Natural killer cell (primary cell): ENCODE measurements at regions not wholly inside any gene's neighbourhood (a gene's known extent, or its start where the extent isn't known, plus 50 kb on each side); places are given as distances from the start of the nearest gene placed in this dataset.
"Not testable (repeated sequence)": the region's sequence is repeated elsewhere in the genome, so short reads cannot be mapped to it uniquely, and the experiment has no call there.

Source experiments
- ATAC-seq, 3 donors: fragments of 150-1000 bp in 2 of 3; fragments of 200-7000 bp in 1 of 3; cut with Tn5 transposase; 1 replicate in 1 of 3; 2 replicates in 2 of 3; pipeline ENCODE4 v1.10.0; 2021; ENCODE audit warnings: mild to moderate bottlenecking in 2 of 3, moderate library complexity in 2 of 3
- DNase-seq, 2 donors: peaks; one replicate each; pipeline versions ENCODE4 v3.0.0 to v3.0.0-alpha.2; 2013 to 2021; ENCODE audit warnings: mixed read lengths in 1 of 2
- H3K27ac ChIP-seq: one replicate; pipeline ENCODE4 v1.5.1; 2013; ENCODE audit warnings: mild to moderate bottlenecking, low read length
- H3K27me3 ChIP-seq: one replicate; pipeline ENCODE4 v1.6.1; 2013; ENCODE audit warnings: low read length; ENCODE audit not compliant: control insufficient read depth, insufficient read depth
- H3K36me3 ChIP-seq: one replicate; pipeline ENCODE4 v1.6.1; 2013; ENCODE audit warnings: low read length; ENCODE audit not compliant: control insufficient read depth, insufficient read depth
- H3K4me1 ChIP-seq: one replicate; pipeline ENCODE4 v1.6.1; 2013; ENCODE audit warnings: low read length; ENCODE audit not compliant: control insufficient read depth, insufficient read depth
- H3K4me3 ChIP-seq: one replicate; pipeline ENCODE4 v1.5.1; 2013; ENCODE audit warnings: low read length
- H3K9me3 ChIP-seq: one replicate; pipeline ENCODE4 v1.6.1; 2013; ENCODE audit warnings: low read length; ENCODE audit not compliant: control insufficient read depth, insufficient read depth
- H3K27ac Mint-ChIP-seq, 2 donors: one replicate each; pipeline ENCODE4 v1.8.0; 2022; ENCODE audit warnings: mild to moderate bottlenecking in 2 of 2, mixed read lengths in 2 of 2, moderate library complexity in 1 of 2
- H3K27me3 Mint-ChIP-seq, 2 donors: one replicate each; pipeline ENCODE4 v1.8.0; 2022; ENCODE audit warnings: low read depth in 2 of 2, mixed read lengths in 2 of 2
- H3K36me3 Mint-ChIP-seq: one replicate; pipeline ENCODE4 v1.8.0; 2022; ENCODE audit warnings: mixed read lengths
- H3K4me1 Mint-ChIP-seq, 2 donors: one replicate each; pipeline ENCODE4 v1.8.0; 2022; ENCODE audit warnings: mixed read lengths in 2 of 2
- H3K4me3 Mint-ChIP-seq: one replicate; pipeline ENCODE4 v1.8.0; 2022; ENCODE audit warnings: mild to moderate bottlenecking, moderate library complexity, mixed read lengths
- H3K9me3 Mint-ChIP-seq, 2 donors: one replicate each; pipeline ENCODE4 v1.8.0; 2022; ENCODE audit warnings: mixed read lengths in 2 of 2
- CTCF ChIP-seq: fragments of 200-600 bp; IDR thresholded peaks from one replicate; pipeline ENCODE4 v1.8.0; 2022; ENCODE audit warnings: antibody characterized with exemption
- WGBS: methylation state at CpG from one replicate; pipeline ENCODE4 v1.1.7; 2013; ENCODE audit warnings: missing lambda C conversion rate; ENCODE audit not compliant: insufficient coverage; 5-methylcytosine and 5-hydroxymethylcytosine counted together
- intact Hi-C: fragments of 100-400 bp; cut with micrococcal nuclease; formaldehyde crosslinking; loops from one replicate; pipeline ENCODE4 v1.14.2; 2022

- intact Hi-C loops, H3K36me3 Mint-ChIP-seq, H3K9me3 ChIP-seq, H3K27me3 Mint-ChIP-seq, H3K27ac Mint-ChIP-seq, H3K36me3 ChIP-seq, H3K9me3 Mint-ChIP-seq, H3K27ac ChIP-seq, H3K4me3 Mint-ChIP-seq, DNase-seq, H3K4me3 ChIP-seq, H3K4me1 ChIP-seq, H3K4me1 Mint-ChIP-seq, H3K27me3 ChIP-seq: not testable (repeated sequence)
- peak in 1 of 3 donors; percentile 55 for ATAC-seq
- WGBS = 42% methylated on average over 1 of the region's 6 CpGs
These were observed 61.6 kb upstream of the IKBKE start for GRCh38 chr1:206408371-206409288.

DNA sequence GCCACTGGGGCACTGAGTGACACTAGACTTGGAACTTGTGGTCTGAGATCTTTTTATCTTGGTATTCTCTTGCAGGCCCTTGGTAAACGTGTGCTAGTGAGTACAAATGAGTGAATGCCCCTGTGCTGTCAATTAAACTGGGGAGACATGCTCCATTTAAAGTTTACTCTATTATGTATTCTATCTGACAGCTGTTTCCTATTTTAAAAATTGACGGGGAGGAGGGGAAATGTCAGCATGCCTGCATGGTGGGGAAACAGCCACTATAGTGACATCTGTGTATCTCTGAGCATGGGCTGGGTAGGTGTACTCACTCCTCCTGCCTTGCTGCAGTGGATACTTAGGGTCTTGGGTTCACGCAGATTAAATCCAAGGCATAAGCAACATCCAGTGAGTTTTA lies 59.0 kb upstream of the IKBKE start:
- Mint-ChIP-seq H3K9me3 (no peaks in the 10 kb centered on the region), H3K27ac (no peak overlapping the region), H3K4me3 (no peak overlapping the region), H3K36me3 (no peaks in the 10 kb centered on the region), H3K4me1 (no peaks in the 10 kb centered on the region), H3K27me3 (no peaks in the 10 kb centered on the region)
- DNase-seq = no peak
- ATAC-seq = no peak
- Histone ChIP-seq H3K9me3 (no peaks in the 10 kb centered on the region), H3K4me1 (no peaks in the 10 kb centered on the region), H3K36me3 (no peaks in the 10 kb centered on the region), H3K27me3 (no peaks in the 10 kb centered on the region), H3K27ac (no peak overlapping the region), H3K4me3 (no peak overlapping the region)
- intact Hi-C loops = no loop called here
- no peak for TF ChIP-seq CTCF
- WGBS = 63% methylated on average over 2 of the region's 3 CpGs

GRCh38 chr1:206415942-206416341 lies 54.3 kb upstream of the IKBKE start:
- Histone ChIP-seq H3K4me3 (no peak overlapping the region), H3K4me1 (no peaks in the 10 kb centered on the region), H3K36me3 (peaks cover 9% of the 10 kb centered on the region), H3K27me3 (no peaks in the 10 kb centered on the region), H3K27ac (no peak overlapping the region), H3K9me3 (no peaks in the 10 kb centered on the region)
- no peak for DNase-seq
- WGBS = 87% methylated on average over 2 of the region's 6 CpGs
- Mint-ChIP-seq H3K36me3 (no peaks in the 10 kb centered on the region), H3K4me1 (no peaks in the 10 kb centered on the region), H3K4me3 (no peak overlapping the region), H3K9me3 (no peaks in the 10 kb centered on the region), H3K27ac (no peak overlapping the region), H3K27me3 (no peaks in the 10 kb centered on the region)
- ATAC-seq = no peak
- no peak for TF ChIP-seq CTCF
- intact Hi-C loops = no loop called here

DNA sequence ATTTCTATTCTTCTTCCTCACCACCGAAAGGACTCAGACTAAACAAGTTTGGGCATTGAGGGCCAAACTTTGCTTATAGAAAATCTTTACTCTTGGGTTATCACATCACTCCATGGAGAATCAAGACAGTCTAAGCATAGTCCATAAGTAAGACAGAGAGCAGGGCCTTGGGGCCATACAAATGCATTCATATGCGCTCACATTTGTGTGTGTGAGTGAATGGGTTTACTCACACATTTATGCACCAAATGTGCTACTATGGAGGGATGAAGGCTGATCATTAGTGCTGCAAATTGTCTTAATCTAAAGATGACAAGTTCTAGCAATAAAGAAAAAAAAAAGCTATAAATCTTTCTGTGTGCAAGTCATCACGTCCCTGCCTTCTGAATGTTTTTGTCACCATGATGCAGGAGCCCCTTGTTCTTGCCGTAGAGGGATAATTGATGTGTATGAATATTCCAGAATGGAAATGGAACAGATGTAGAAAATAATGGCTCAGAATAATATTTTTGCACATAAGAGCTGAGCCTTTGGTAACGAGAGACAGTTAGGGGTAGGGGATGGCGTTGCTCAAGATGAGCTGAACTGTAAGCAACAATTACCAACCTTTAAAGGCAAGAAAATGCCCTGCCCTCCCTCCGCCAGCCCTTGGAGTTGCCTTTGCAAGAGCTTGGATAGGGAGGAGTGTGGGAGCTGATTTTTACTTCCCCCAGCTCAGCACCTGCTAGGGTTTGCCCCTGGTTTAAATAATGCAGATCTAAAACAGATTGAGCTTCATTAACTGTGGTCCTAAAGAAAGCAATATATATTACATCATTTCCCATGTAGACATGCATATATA lies 52.3 kb upstream of the IKBKE start:
- H3K36me3 ChIP-seq = peaks cover 16% of the 10 kb centered on the region
- no peaks in the 10 kb centered on the region for H3K36me3 Mint-ChIP-seq
- no peaks in the 10 kb centered on the region for H3K9me3 Mint-ChIP-seq
- no peak for ATAC-seq
- no peak for DNase-seq
- no peaks in the 10 kb centered on the region for H3K9me3 ChIP-seq
- intact Hi-C loops = no loop called here
- no peak for TF ChIP-seq CTCF
- no peaks in the 10 kb centered on the region for H3K27me3 ChIP-seq
- no peak overlapping the region for H3K4me3 ChIP-seq
- no peaks in the 10 kb centered on the region for H3K4me1 ChIP-seq
- WGBS = 96% methylated on average over 6 of the region's 7 CpGs
- no peaks in the 10 kb centered on the region for H3K27me3 Mint-ChIP-seq
- H3K27ac Mint-ChIP-seq = no peak overlapping the region
- H3K27ac ChIP-seq = no peak overlapping the region
- H3K4me1 Mint-ChIP-seq = no peaks in the 10 kb centered on the region
- H3K4me3 Mint-ChIP-seq = no peak overlapping the region
